ENCODE measurements at regions not wholly inside any gene's neighbourhood (a gene's known extent, or its start where the extent isn't known, plus 50 kb on each side); places are given as distances from the start of the nearest gene placed in this dataset.

DNA sequence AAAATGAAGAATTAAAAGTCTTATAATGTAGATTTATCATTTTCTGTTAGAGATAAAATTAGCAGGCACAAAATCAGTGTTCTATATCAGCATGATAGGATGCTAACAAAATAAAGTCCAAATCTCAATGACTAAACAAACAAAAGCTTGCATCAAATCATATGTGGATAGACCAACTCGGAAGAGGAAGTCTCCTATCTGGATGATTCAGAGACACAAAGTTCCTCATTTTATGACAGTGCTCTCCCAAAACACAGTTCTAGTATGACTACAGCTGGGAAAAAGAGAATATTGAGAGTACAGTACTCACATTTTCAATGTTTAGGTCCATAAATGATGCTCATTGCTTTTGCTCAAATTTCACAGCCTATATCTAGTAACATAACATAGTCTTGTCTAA lies 376.1 kb upstream of the CTSO start:
- no peaks in the 10 kb centered on the region for H3K4me1 ChIP-seq
- H3K4me3 ChIP-seq = no peak overlapping the region
- no peaks in the 10 kb centered on the region for H3K36me3 ChIP-seq
- TF ChIP-seq EP300 (IDR thresholded peaks at IDR 0.05) (no peak), POLR2AphosphoS5 (IDR thresholded peaks at IDR 0.05) (no peak), POLR2A (IDR thresholded peaks at IDR 0.05) (no peak)
- TF ChIP-seq, protein P1, sequence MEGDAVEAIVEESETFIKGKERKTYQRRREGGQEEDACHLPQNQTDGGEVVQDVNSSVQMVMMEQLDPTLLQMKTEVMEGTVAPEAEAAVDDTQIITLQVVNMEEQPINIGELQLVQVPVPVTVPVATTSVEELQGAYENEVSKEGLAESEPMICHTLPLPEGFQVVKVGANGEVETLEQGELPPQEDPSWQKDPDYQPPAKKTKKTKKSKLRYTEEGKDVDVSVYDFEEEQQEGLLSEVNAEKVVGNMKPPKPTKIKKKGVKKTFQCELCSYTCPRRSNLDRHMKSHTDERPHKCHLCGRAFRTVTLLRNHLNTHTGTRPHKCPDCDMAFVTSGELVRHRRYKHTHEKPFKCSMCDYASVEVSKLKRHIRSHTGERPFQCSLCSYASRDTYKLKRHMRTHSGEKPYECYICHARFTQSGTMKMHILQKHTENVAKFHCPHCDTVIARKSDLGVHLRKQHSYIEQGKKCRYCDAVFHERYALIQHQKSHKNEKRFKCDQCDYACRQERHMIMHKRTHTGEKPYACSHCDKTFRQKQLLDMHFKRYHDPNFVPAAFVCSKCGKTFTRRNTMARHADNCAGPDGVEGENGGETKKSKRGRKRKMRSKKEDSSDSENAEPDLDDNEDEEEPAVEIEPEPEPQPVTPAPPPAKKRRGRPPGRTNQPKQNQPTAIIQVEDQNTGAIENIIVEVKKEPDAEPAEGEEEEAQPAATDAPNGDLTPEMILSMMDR (IDR thresholded peaks at IDR 0.05) = no peak
- H3K9me3 ChIP-seq = no peaks in the 10 kb centered on the region
- H3K27ac ChIP-seq = no peak overlapping the region
- 50% methylated on average over 1 of the region's 1 CpG for WGBS
- H3K27me3 ChIP-seq = no peaks in the 10 kb centered on the region
- no peak for DNase-seq (ENCODE audit: low spot score in 2 of 2)

DNA sequence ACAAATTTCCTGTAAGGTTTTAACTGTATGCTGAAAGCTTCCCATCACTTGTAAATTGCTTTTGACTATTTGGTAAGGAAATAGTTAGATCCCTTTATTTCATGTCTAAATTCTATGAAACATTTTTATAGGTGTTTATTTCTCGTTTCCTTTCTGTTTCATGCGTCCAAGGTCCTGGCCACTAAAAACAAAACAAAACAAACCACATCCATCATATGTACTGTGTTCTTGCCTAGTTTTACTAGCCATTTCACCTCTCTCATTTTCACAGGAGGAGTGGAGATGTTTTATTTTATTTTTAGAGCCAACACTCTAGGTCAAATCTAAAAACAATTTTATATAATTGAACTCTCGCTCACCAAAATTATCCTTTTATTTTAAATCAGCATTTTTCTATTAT lies 375.2 kb upstream of the CTSO start:
- Histone ChIP-seq H3K4me3 (no peak overlapping the region), H3K27me3 (no peaks in the 10 kb centered on the region), H3K4me1 (no peaks in the 10 kb centered on the region), H3K36me3 (no peaks in the 10 kb centered on the region), H3K27ac (no peak overlapping the region), H3K9me3 (no peaks in the 10 kb centered on the region)
- WGBS = 88% methylated on average over 3 of the region's 3 CpGs
- TF ChIP-seq EP300 (IDR thresholded peaks at IDR 0.05) = no peak
- TF ChIP-seq POLR2AphosphoS5 (IDR thresholded peaks at IDR 0.05) = no peak
- DNase-seq (ENCODE audit: low spot score in 2 of 2) = no peak

DNA sequence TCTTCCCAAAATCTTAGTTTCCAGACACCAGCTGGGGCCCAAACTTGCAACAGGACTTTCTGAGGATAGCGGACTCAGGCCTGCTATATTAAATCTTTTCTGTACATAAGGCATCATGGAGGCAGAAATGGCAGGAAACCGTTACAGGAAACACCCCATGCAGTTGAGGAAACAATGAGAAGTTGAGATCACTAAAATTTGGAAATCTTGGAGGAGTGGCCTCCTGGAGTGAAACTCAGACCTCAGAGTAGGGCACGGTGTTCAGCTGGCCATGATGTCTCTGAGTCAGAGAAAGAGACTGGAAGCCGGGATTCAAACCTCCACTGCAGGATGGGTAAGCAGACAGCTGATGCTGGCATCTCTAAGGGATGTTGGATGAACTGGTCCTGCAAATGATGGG lies 372.6 kb upstream of the CTSO start:
- Histone ChIP-seq H3K36me3 (no peaks in the 10 kb centered on the region), H3K27ac (no peak overlapping the region), H3K27me3 (no peaks in the 10 kb centered on the region), H3K4me3 (no peak overlapping the region), H3K4me1 (no peaks in the 10 kb centered on the region), H3K9me3 (no peaks in the 10 kb centered on the region)
- 78% methylated on average over 3 of the region's 4 CpGs for WGBS
- TF ChIP-seq POLR2A (IDR thresholded peaks at IDR 0.05) (no peak), EP300 (IDR thresholded peaks at IDR 0.05) (no peak), POLR2AphosphoS5 (IDR thresholded peaks at IDR 0.05) (no peak)
- TF ChIP-seq, protein P1 (IDR thresholded peaks at IDR 0.05) = no peak
- DNase-seq (ENCODE audit: low spot score in 2 of 2) = no peak

DNA sequence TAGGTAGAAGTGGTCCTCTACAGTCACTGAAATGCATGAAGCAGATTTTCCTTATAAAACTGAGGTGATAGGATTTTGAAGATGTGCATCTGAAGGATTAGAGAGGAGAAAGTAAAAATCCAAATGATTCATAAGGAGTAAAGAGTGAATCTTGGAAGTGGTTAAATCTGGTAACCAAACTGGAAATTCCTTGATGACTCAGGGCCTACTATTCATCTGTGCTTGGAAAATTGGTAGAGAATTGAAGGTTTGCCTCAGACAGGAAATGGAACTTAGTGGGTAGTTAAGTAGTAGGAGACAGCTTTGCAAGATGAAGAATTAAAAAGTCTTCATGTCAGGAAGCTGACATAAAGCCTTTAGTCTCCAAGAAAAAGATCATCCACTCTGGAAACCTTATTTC lies 368.9 kb upstream of the CTSO start:
- DNase-seq (ENCODE audit: low spot score in 2 of 2) = no peak
- Histone ChIP-seq H3K9me3 (peaks cover 1% of the 10 kb centered on the region), H3K4me1 (no peaks in the 10 kb centered on the region), H3K27me3 (no peaks in the 10 kb centered on the region), H3K4me3 (no peak overlapping the region), H3K36me3 (no peaks in the 10 kb centered on the region), H3K27ac (no peak overlapping the region)
- TF ChIP-seq EP300 (IDR thresholded peaks at IDR 0.05) = no peak
- TF ChIP-seq, protein P1 (IDR thresholded peaks at IDR 0.05) = no peak
- TF ChIP-seq POLR2AphosphoS5 (IDR thresholded peaks at IDR 0.05) = no peak
- no peak for TF ChIP-seq POLR2A (IDR thresholded peaks at IDR 0.05)

DNA sequence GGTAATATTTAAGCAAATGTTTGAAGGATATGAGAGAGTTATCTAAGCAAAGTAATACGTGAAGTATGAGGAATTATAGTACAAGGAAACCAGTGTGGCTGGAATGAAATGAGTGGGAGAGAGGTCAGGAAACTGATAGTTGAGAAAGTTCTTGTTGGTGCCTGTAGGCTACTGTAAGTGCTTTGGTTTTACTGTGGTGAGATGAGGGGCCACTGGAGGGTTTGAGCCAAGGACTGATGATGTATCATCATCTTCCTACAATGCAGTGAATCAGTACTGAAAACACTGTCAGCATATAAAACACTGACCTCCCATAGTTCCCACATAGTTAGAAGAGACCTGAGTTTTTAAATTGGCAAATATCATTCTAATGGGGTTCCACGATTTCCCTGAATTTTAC lies 367.5 kb upstream of the CTSO start:
- Histone ChIP-seq H3K27ac (no peak overlapping the region), H3K36me3 (no peaks in the 10 kb centered on the region), H3K9me3 (peaks cover 4% of the 10 kb centered on the region), H3K4me1 (no peaks in the 10 kb centered on the region), H3K27me3 (no peaks in the 10 kb centered on the region), H3K4me3 (no peak overlapping the region)
- 89% methylated on average over 2 of the region's 2 CpGs for WGBS
- no peak for DNase-seq (ENCODE audit: low spot score in 2 of 2)
- TF ChIP-seq, protein P1 (IDR thresholded peaks at IDR 0.05) = no peak
- TF ChIP-seq EP300 (IDR thresholded peaks at IDR 0.05) = no peak
- no peak for TF ChIP-seq POLR2A (IDR thresholded peaks at IDR 0.05)
- TF ChIP-seq POLR2AphosphoS5 (IDR thresholded peaks at IDR 0.05) = no peak

DNA sequence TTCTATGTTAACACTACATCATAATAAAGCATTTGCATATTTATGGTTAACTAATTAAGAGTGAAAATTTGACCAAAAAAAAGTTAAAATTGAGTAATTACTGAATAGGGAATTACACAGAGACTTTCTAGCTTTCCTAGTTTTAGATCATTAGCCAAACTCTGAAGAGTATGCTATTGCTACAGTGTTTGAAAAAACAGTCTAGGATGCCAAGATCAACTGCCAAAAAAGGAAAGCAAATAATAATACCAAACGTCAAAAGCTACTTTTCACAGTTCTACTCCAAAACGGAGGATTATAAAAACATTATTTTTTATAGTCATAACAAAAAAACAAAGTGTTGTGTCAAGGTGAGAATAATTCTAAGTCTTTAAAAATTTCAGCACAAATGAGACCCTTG lies 359.8 kb upstream of the CTSO start:
- H3K36me3 ChIP-seq = no peaks in the 10 kb centered on the region
- 21% methylated on average over 2 of the region's 2 CpGs for WGBS
- H3K27me3 ChIP-seq = no peaks in the 10 kb centered on the region
- no peak for DNase-seq (ENCODE audit: low spot score in 2 of 2)
- H3K4me3 ChIP-seq = no peak overlapping the region
- H3K4me1 ChIP-seq = peaks cover 7% of the 10 kb centered on the region
- no peak overlapping the region for H3K27ac ChIP-seq
- peaks cover 4% of the 10 kb centered on the region for H3K9me3 ChIP-seq
- TF ChIP-seq EP300 (IDR thresholded peaks at IDR 0.05) = no peak
- TF ChIP-seq, protein P1 (IDR thresholded peaks at IDR 0.05) = no peak
- no peak for TF ChIP-seq POLR2AphosphoS5 (IDR thresholded peaks at IDR 0.05)
- TF ChIP-seq POLR2A (IDR thresholded peaks at IDR 0.05) = no peak

Data from suprapubic skin (tissue), 4 donors.